H1 (cell line): ENCODE measurements at regions not wholly inside any gene's neighbourhood (a gene's known extent, or its start where the extent isn't known, plus 50 kb on each side); places are given as distances from the start of the nearest gene placed in this dataset.

Experiments used
- CTCF ChIA-PET: fragments of 300-600 bp; sonication (Branson Sonifier 250); formaldehyde crosslinking; loops from one replicate; lab custom pipeline; 2021; ENCODE audit not compliant: partially characterized antibody; lab: Charles Lee
- POLR2A ChIA-PET: fragments of 300-600 bp; sonication (Branson Sonifier 250); formaldehyde crosslinking; loops from one replicate; lab custom pipeline; 2021; ENCODE audit warnings: inconsistent platforms; ENCODE audit not compliant: partially characterized antibody; lab: Charles Lee
- DNase-seq, 2 experiments: peaks; one replicate each; pipeline versions ENCODE4 v3.0.0 to v3.0.0-alpha.2; 2010 to 2022; ENCODE audit warnings: low spot score in 2 of 2, low read depth in 1 of 2, mixed read lengths in 1 of 2
- FAIRE-seq: peaks from 2 replicates; lab custom pipeline; 2011; peaks lifted over from hg19 to GRCh38; lab: Jason Lieb, UNC
- H2AFZ ChIP-seq: 2 replicates; pipeline ENCODE4 v1.8.1; 2012; ENCODE audit warnings: low read length, inconsistent platforms
- H2AK5ac ChIP-seq: 2 replicates; pipeline ENCODE4 v1.6.1; 2013; ENCODE audit warnings: low read depth, low read length
- H2BK120ac ChIP-seq: replicated peaks from 2 replicates; pipeline ENCODE3; 2013; ENCODE audit warnings: low read depth, low read length, inconsistent platforms
- H2BK12ac ChIP-seq: 2 replicates; pipeline ENCODE4 v1.6.1; 2013; ENCODE audit warnings: low read depth, low read length
- H2BK15ac ChIP-seq: 2 replicates; pipeline ENCODE4 v1.6.1; 2013; ENCODE audit warnings: low read length
- H2BK20ac ChIP-seq: 2 replicates; pipeline ENCODE4 v1.6.1; 2013; ENCODE audit warnings: low read length
- H2BK5ac ChIP-seq: 2 replicates; pipeline ENCODE4 v1.6.1; 2013; ENCODE audit warnings: low read depth, low read length
- H3K14ac ChIP-seq: 2 replicates; pipeline ENCODE4 v1.6.1; 2013; ENCODE audit warnings: inconsistent platforms; ENCODE audit not compliant: insufficient read length
- H3K18ac ChIP-seq: 2 replicates; pipeline ENCODE4 v1.6.1; 2013; ENCODE audit warnings: low read length; ENCODE audit errors: extremely low read depth
- H3K23ac ChIP-seq: 2 replicates; pipeline ENCODE4 v1.6.1; 2013; ENCODE audit warnings: inconsistent platforms; ENCODE audit not compliant: insufficient read length
- H3K23me2 ChIP-seq: 2 replicates; pipeline ENCODE4 v1.6.1; 2013; ENCODE audit warnings: low read depth, low read length
- H3K27ac ChIP-seq: 2 replicates; pipeline ENCODE4 v1.6.1; 2011; ENCODE audit warnings: low read depth, low read length, inconsistent platforms
- H3K27me3 ChIP-seq, 4 experiments: replicated peaks in 1 of 4; 1 replicate in 1 of 4; 2 replicates in 3 of 4; pipeline versions ENCODE4 v1.6.1 to v1.8.1; 2011 to 2013; ENCODE audit warnings: low read length in 3 of 4, mild to moderate bottlenecking in 3 of 4, inconsistent platforms in 2 of 4, mixed read lengths in 2 of 4, moderate library complexity in 1 of 4; ENCODE audit not compliant: control insufficient read depth in 3 of 4, insufficient read depth in 3 of 4; ENCODE audit errors: extremely low read depth in 1 of 4
- H3K36me3 ChIP-seq, 4 experiments: 2 replicates each; pipeline versions ENCODE4 v1.6.1 to v1.8.1; 2011 to 2013; ENCODE audit warnings: mild to moderate bottlenecking in 4 of 4, low read length in 3 of 4, moderate library complexity in 2 of 4, control low read depth in 1 of 4, inconsistent platforms in 1 of 4; ENCODE audit not compliant: insufficient read depth in 4 of 4, control insufficient read depth in 2 of 4
- H3K4ac ChIP-seq: replicated peaks from 2 replicates; pipeline ENCODE3; 2013; ENCODE audit warnings: low read length, low read depth, mixed read lengths, inconsistent platforms; ENCODE audit not compliant: insufficient read length
- H3K4me1 ChIP-seq, 4 experiments: replicated peaks in 1 of 4; 1 replicate in 1 of 4; 2 replicates in 3 of 4; pipeline versions ENCODE4 v1.6.1 to v1.8.1; 2011 to 2013; ENCODE audit warnings: low read length in 3 of 4, inconsistent platforms in 2 of 4, mixed read lengths in 1 of 4; ENCODE audit not compliant: insufficient read depth in 4 of 4, control insufficient read depth in 3 of 4
- H3K4me2 ChIP-seq, 2 experiments: 2 replicates each; pipeline versions ENCODE4 v1.6.1 to v1.8.1; 2011 to 2013; ENCODE audit warnings: low read depth in 2 of 2, low read length in 2 of 2, control low read depth in 1 of 2, inconsistent platforms in 1 of 2, mild to moderate bottlenecking in 1 of 2; ENCODE audit not compliant: insufficient read depth in 1 of 2
- H3K4me3 ChIP-seq, 4 experiments: fragments of 200-600, 300-600 bp in 1 of 4; sonication (generic), shearing (Covaris generic), sonication (Bioruptor Twin) in 1 of 4; 2 replicates each; pipeline versions ENCODE4 v1.5.1 to v1.8.1; 2011 to 2016; ENCODE audit warnings: low read length in 4 of 4, low read depth in 3 of 4, control low read depth in 2 of 4, inconsistent platforms in 2 of 4, mild to moderate bottlenecking in 2 of 4, mixed read lengths in 1 of 4, moderate library complexity in 1 of 4; ENCODE audit not compliant: insufficient read depth in 2 of 4; ENCODE audit errors: extremely low read depth in 1 of 4
- H3K56ac ChIP-seq: replicated peaks from 2 replicates; pipeline ENCODE3; 2013; ENCODE audit warnings: low read depth, mild to moderate bottlenecking, mixed read lengths, low read length, inconsistent platforms; ENCODE audit not compliant: insufficient read length
- H3K79me1 ChIP-seq: 2 replicates; pipeline ENCODE4 v1.6.1; 2013; ENCODE audit warnings: low read depth, low read length, control low read depth
- H3K79me2 ChIP-seq, 2 experiments: 2 replicates each; pipeline versions ENCODE4 v1.6.1 to v1.8.1; 2012 to 2013; ENCODE audit warnings: low read length in 2 of 2, mild to moderate bottlenecking in 2 of 2, inconsistent platforms in 1 of 2; ENCODE audit not compliant: insufficient read depth in 2 of 2, control insufficient read depth in 1 of 2
- H3K9ac ChIP-seq, 4 experiments: replicated peaks in 1 of 4; 1 replicate in 1 of 4; 2 replicates in 3 of 4; pipeline versions ENCODE4 v1.6.1 to v1.8.1; 2011 to 2013; ENCODE audit warnings: low read depth in 3 of 4, low read length in 3 of 4, control low read depth in 2 of 4, mild to moderate bottlenecking in 2 of 4, moderate library complexity in 2 of 4, inconsistent platforms in 1 of 4; ENCODE audit errors: extremely low read depth in 1 of 4
- H3K9me3 ChIP-seq, 2 experiments: 2 replicates each; pipeline versions ENCODE4 v1.6.1 to v1.8.1; 2012 to 2013; ENCODE audit warnings: mild to moderate bottlenecking in 2 of 2, moderate library complexity in 2 of 2, control low read depth in 1 of 2, inconsistent platforms in 1 of 2, low read depth in 1 of 2, low read length in 1 of 2, mixed read lengths in 1 of 2; ENCODE audit not compliant: insufficient read depth in 2 of 2
- H4K20me1 ChIP-seq, 2 experiments: replicated peaks in 1 of 2; 2 replicates each; pipeline versions ENCODE3 to v1.8.1; 2011 to 2013; ENCODE audit warnings: inconsistent platforms in 2 of 2, low read length in 2 of 2, mild to moderate bottlenecking in 1 of 2; ENCODE audit not compliant: insufficient read depth in 2 of 2, control insufficient read depth in 1 of 2
- H4K5ac ChIP-seq: 2 replicates; pipeline ENCODE4 v1.6.1; 2013; ENCODE audit warnings: low read length, low read depth, mixed read lengths, inconsistent platforms; ENCODE audit not compliant: insufficient read length
- H4K8ac ChIP-seq: 2 replicates; pipeline ENCODE4 v1.8.0; 2013; ENCODE audit warnings: mild to moderate bottlenecking, moderate library complexity, low read length, inconsistent platforms; ENCODE audit not compliant: insufficient read depth; ENCODE audit errors: extremely low read depth
- H4K91ac ChIP-seq: replicated peaks from 2 replicates; pipeline ENCODE3; 2013; ENCODE audit warnings: low read length, mixed read lengths, inconsistent platforms; ENCODE audit not compliant: insufficient read length
- GTF2F1 ChIP-seq: IDR thresholded peaks from 2 replicates; pipeline ENCODE4 v1.6.1; 2012; ENCODE audit warnings: low read depth, low read length, improper control_type of control experiment, borderline replicate concordance
- KDM4A ChIP-seq: IDR thresholded peaks from one replicate; pipeline ENCODE4 v1.7.1; 2012; ENCODE audit warnings: low read depth, mild to moderate bottlenecking, moderate library complexity, low read length, inconsistent platforms; ENCODE audit not compliant: severe bottlenecking
- NRF1 ChIP-seq: IDR thresholded peaks from 2 replicates; pipeline ENCODE4 v1.6.1; 2011; ENCODE audit warnings: mild to moderate bottlenecking, low read depth, low read length, improper control_type of control experiment
- RAD21 ChIP-seq, 2 experiments: IDR thresholded peaks in 1 of 2; conservative IDR thresholded peaks in 1 of 2; 2 replicates each; pipeline ENCODE4 v1.6.1; 2011; ENCODE audit warnings: low read depth in 2 of 2, low read length in 2 of 2, improper control_type of control experiment in 1 of 2, inconsistent platforms in 1 of 2, mild to moderate bottlenecking in 1 of 2, moderate library complexity in 1 of 2
- SUZ12 ChIP-seq: fragments of 200-600 bp; sonication (generic); IDR thresholded peaks from 2 replicates; pipeline ENCODE4 v1.6.1; 2012; ENCODE audit warnings: mild to moderate bottlenecking, inconsistent platforms, low read length, moderate library complexity, mixed read lengths
- YY1 ChIP-seq: IDR thresholded peaks from 2 replicates; pipeline ENCODE4 v1.6.1; 2011; ENCODE audit warnings: low read depth, mild to moderate bottlenecking, low read length
- WGBS, 2 experiments: shearing (Covaris generic) in 1 of 2; methylation state at CpG; one replicate each; pipeline versions ENCODE4 v1.1.6 to v1.1.7; 2013 to 2015; ENCODE audit warnings: low lambda C conversion rate in 2 of 2, mixed read lengths in 2 of 2, inconsistent platforms in 1 of 2, low coverage in 1 of 2, missing lambda C conversion rate in 1 of 2; ENCODE audit not compliant: insufficient replicate concordance in 2 of 2, insufficient coverage in 1 of 2, insufficient read length in 1 of 2; ENCODE audit errors: extremely low coverage in 1 of 2, missing lambda C conversion rate in 1 of 2; 5-methylcytosine and 5-hydroxymethylcytosine counted together
- TF ChIP-seq, protein P1 (sequence below), 3 experiments: IDR thresholded peaks; 1 replicate in 2 of 3; 2 replicates in 1 of 3; pipeline versions ENCODE4 v1.5.1 to v1.6.1; 2011; ENCODE audit warnings: low read length in 3 of 3, mild to moderate bottlenecking in 3 of 3, inconsistent platforms in 2 of 3, low read depth in 1 of 3, moderate library complexity in 1 of 3; ENCODE audit not compliant: insufficient read depth in 1 of 3; ENCODE audit errors: control extremely low read depth in 1 of 3
- TF ChIP-seq, protein P2 (sequence below): IDR thresholded peaks from 2 replicates; pipeline ENCODE4 v1.6.1; 2012; ENCODE audit warnings: low read length, inconsistent platforms

DNA sequence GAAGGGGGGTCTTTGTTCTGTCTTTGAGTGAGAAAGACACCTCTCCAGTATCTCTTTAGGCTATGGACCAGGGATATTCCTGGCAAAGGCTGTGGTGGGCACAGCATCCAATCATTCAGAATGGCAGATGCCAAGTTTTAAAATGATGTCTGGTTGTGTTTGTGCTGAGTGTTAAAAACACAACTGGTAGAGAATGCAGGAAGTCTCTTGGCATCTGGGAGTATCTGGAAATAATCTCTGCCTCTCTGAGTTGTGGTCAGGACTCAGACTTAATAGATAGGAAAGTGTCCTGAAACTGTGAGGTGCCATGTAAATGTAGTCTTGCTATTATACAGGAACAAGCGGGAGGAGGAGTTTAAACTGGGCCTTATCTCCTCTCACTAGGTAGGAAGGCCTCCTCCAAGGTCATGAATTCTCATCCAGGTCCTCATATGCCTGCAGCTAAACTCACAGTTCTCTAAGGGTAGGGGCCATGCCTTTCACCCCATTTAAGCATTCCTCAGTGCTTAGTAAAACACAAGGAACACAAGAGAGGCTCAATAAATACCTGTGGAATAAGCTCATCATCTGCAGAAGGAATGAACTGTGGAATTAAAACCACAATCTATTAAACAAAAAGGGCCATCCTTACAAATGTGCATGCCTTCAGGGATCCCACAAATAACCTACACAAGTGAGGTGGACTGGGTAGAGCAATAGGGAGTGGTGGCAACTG, 317.6 kb downstream of the CBLN1 start:
- Histone ChIP-seq H3K4ac (no peak overlapping the region), H3K27me3 (no peaks in the 10 kb centered on the region), H3K4me1 (no peaks in the 10 kb centered on the region), H3K9ac (no peak overlapping the region), H3K56ac (no peak overlapping the region), H3K4me2 (no peak overlapping the region), H2AK5ac (no peak overlapping the region), H2BK12ac (no peak overlapping the region), H3K18ac (no peak overlapping the region), H2BK20ac (no peak overlapping the region), H3K23ac (no peak overlapping the region), H3K36me3 (no peaks in the 10 kb centered on the region), H4K8ac (no peak overlapping the region), H4K20me1 (no peaks in the 10 kb centered on the region), H3K9me3 (0 out of 4 replicates have a peak, but pooled peaks cover 0 to 6% of the 10 kb centered on the region in 2 experiments), H2BK5ac (no peak overlapping the region), H3K79me1 (no peaks in the 10 kb centered on the region), H3K23me2 (no peaks in the 10 kb centered on the region), H3K27ac (no peak overlapping the region), H4K91ac (no peak overlapping the region), H2BK120ac (no peak overlapping the region), H2AFZ (no peak overlapping the region), H4K5ac (no peak overlapping the region), H3K4me3 (no peak overlapping the region), H2BK15ac (no peak overlapping the region), H3K14ac (no peak overlapping the region), H3K79me2 (no peaks in the 10 kb centered on the region)
- DNase-seq, result no peak
- no peak for FAIRE-seq
- 82% methylated on average over 1 of the region's 1 CpG; no CpG with 5 or more reads in 1 of the 2 experiments for WGBS, 2 experiments
- CTCF ChIA-PET, result interaction anchor here (1.2 kb wide), 1 partner anchor 12 kb away, joined by 3 read pairs; no protein-coding TSS in a partner anchor
- POLR2A ChIA-PET, result no interaction called here
- TF ChIP-seq, protein P1, sequence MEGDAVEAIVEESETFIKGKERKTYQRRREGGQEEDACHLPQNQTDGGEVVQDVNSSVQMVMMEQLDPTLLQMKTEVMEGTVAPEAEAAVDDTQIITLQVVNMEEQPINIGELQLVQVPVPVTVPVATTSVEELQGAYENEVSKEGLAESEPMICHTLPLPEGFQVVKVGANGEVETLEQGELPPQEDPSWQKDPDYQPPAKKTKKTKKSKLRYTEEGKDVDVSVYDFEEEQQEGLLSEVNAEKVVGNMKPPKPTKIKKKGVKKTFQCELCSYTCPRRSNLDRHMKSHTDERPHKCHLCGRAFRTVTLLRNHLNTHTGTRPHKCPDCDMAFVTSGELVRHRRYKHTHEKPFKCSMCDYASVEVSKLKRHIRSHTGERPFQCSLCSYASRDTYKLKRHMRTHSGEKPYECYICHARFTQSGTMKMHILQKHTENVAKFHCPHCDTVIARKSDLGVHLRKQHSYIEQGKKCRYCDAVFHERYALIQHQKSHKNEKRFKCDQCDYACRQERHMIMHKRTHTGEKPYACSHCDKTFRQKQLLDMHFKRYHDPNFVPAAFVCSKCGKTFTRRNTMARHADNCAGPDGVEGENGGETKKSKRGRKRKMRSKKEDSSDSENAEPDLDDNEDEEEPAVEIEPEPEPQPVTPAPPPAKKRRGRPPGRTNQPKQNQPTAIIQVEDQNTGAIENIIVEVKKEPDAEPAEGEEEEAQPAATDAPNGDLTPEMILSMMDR (IDR thresholded peaks at IDR 0.05; ENCODE audit: control extremely low read depth in 1 of 3, insufficient read depth in 1 of 3, low read depth in 1 of 3, low read length in 3 of 3), result no peak
- TF ChIP-seq KDM4A (no peak), RAD21 (IDR thresholded peaks at IDR 0.05 in 1 of 2, conservative IDR thresholded peaks at IDR 0.05 in 1 of 2; ENCODE audit: low read depth in 2 of 2, low read length in 2 of 2) (no peak), GTF2F1 (no peak), NRF1 (no peak), YY1 (no peak), SUZ12 (no peak)
- TF ChIP-seq, protein P2, sequence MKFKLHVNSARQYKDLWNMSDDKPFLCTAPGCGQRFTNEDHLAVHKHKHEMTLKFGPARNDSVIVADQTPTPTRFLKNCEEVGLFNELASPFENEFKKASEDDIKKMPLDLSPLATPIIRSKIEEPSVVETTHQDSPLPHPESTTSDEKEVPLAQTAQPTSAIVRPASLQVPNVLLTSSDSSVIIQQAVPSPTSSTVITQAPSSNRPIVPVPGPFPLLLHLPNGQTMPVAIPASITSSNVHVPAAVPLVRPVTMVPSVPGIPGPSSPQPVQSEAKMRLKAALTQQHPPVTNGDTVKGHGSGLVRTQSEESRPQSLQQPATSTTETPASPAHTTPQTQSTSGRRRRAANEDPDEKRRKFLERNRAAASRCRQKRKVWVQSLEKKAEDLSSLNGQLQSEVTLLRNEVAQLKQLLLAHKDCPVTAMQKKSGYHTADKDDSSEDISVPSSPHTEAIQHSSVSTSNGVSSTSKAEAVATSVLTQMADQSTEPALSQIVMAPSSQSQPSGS, result no peak
